ENCODE measurements at regions not wholly inside any gene's neighbourhood (a gene's known extent, or its start where the extent isn't known, plus 50 kb on each side); places are given as distances from the start of the nearest gene placed in this dataset.

DNA sequence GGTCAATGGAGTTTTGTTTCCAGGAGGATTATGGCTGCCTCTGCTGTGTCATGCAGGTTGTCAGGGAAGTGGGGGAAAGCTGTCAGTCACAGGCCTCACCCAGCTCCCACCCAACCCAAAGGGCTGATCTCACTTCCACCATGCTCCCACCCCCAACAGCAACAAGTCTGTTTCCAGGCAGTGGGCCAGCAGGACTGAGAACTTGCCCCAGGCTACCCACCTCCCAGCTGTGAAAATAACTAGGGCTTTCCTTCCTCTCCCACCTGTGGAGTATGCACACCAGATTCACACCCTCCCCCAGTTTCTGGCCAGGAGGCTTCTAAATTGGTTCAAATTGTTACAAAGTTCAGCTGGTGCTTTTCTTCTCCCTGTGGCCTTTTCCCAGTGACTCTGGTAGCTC lies 95.6 kb upstream of the ACVR1 start:
- TF ChIP-seq, protein P1, sequence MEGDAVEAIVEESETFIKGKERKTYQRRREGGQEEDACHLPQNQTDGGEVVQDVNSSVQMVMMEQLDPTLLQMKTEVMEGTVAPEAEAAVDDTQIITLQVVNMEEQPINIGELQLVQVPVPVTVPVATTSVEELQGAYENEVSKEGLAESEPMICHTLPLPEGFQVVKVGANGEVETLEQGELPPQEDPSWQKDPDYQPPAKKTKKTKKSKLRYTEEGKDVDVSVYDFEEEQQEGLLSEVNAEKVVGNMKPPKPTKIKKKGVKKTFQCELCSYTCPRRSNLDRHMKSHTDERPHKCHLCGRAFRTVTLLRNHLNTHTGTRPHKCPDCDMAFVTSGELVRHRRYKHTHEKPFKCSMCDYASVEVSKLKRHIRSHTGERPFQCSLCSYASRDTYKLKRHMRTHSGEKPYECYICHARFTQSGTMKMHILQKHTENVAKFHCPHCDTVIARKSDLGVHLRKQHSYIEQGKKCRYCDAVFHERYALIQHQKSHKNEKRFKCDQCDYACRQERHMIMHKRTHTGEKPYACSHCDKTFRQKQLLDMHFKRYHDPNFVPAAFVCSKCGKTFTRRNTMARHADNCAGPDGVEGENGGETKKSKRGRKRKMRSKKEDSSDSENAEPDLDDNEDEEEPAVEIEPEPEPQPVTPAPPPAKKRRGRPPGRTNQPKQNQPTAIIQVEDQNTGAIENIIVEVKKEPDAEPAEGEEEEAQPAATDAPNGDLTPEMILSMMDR (IDR thresholded peaks at IDR 0.05; ENCODE audit: insufficient read depth, low read length): no peak
- H3K4me3 ChIP-seq (ENCODE audit: low read depth, low read length): no peak overlapping the region
- no peak for DNase-seq (ENCODE audit: low read depth)

DNA sequence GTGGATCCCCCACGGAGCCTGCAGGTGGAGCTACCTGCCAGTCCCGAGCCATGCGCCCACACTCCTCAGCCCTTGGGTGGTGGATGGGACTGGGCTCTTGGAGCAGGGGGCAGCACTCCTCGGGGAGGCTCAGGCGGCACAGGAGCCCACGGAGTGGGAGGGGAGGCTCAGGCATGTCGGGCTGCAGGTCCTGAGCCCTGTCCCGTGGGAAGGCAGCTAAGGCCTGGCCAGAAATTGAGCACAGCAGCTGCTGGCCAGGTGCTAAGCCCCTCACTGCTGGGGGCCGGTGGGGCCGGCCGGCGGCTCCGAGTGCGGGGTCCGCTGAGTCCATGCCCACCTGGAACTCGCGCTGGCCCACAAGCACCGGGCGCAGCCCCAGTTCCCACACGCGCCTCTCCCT lies 91.7 kb upstream of the ACVR1 start:
- H3K4me3 ChIP-seq (ENCODE audit: low read depth, low read length): no peak overlapping the region
- TF ChIP-seq, protein P1 (IDR thresholded peaks at IDR 0.05; ENCODE audit: insufficient read depth, low read length): no peak
- DNase-seq (ENCODE audit: low read depth): no peak

- TF ChIP-seq, protein P1 (IDR thresholded peaks at IDR 0.05; ENCODE audit: insufficient read depth, low read length): no peak
- no peak overlapping the region for H3K4me3 ChIP-seq (ENCODE audit: low read depth, low read length)
- DNase-seq (ENCODE audit: low read depth): no peak
Observed at GRCh38 chr2:157959249-157959648, 83.1 kb upstream of the ACVR1 start.

- no peak overlapping the region for H3K4me3 ChIP-seq (ENCODE audit: low read depth, low read length)
- TF ChIP-seq, protein P1 (IDR thresholded peaks at IDR 0.05; ENCODE audit: insufficient read depth, low read length): no peak
- no peak for DNase-seq (ENCODE audit: low read depth)
Observed at GRCh38 chr2:157957596-157957995, 81.5 kb upstream of the ACVR1 start.

- DNase-seq (ENCODE audit: low read depth): no peak
- TF ChIP-seq, protein P1 (IDR thresholded peaks at IDR 0.05; ENCODE audit: insufficient read depth, low read length): no peak
- no peak overlapping the region for H3K4me3 ChIP-seq (ENCODE audit: low read depth, low read length)
Observed at GRCh38 chr2:157952558-157952957, 76.4 kb upstream of the ACVR1 start.

GRCh38 chr2:157948856-157949255 lies 72.7 kb upstream of the ACVR1 start:
- no peak for DNase-seq (ENCODE audit: low read depth)
- no peak overlapping the region for H3K4me3 ChIP-seq (ENCODE audit: low read depth, low read length)
- TF ChIP-seq, protein P1 (IDR thresholded peaks at IDR 0.05; ENCODE audit: insufficient read depth, low read length): no peak

DNA sequence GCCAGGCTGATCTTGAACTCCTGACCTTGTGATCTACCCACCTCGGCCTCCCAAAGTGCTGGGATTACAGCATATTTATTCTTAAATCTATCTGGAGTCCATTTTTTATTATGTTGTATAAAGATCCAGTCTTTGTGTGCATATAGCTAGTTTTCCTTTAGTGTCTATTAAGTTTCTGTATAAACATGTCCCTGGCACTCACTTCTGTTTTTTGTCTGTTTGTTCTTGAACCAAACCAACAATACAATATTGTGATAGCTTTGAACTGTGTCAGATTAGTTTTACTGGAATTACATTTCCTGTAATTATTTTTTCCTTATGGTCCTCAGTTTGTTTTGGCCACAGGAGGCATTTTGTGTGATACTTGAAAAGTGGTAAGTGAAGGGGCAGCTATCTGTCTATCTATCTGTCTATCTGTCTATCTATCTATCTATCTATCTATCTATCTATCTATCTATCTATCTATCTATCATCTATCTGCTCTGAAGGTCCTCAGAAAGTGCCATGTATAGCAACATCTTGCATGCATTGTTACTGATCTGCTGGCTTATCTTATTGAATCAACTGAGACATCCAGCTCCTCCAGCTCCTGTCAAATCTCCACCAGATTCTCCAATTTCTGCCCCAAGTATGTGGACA lies 70.9 kb upstream of the ACVR1 start:
- DNase-seq (ENCODE audit: low read depth): no peak
- H3K4me3 ChIP-seq (ENCODE audit: low read depth, low read length): no peak overlapping the region
- TF ChIP-seq, protein P1 (IDR thresholded peaks at IDR 0.05; ENCODE audit: insufficient read depth, low read length): no peak

Measured in fibroblast of the aortic adventitia (primary cell).